ENCODE measurements at regions not wholly inside any gene's neighbourhood (a gene's known extent, or its start where the extent isn't known, plus 50 kb on each side); places are given as distances from the start of the nearest gene placed in this dataset.

DNA sequence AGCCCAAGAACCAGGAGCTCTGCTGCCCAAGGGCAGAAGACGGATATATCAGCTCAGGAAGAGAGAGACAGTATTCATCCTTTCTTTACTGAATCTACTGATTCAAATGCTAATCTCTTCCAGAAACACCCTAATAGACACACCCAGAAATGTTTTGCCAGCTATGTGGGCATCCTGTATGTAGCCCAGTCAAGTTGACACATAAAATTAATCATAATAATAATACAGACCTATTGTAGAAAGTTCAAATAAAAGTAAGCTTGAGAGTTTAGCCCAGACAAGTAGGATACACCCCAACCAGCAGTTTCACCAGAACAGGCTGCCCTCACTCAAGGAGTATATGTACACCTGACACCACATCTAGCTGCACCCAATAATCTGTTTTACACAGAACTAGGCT, 73.9 kb upstream of the VGLL2 start:
- no peaks in the 10 kb centered on the region for H3K27me3 ChIP-seq (ENCODE audit: insufficient read depth, low read length)
- DNase-seq: no peak
- no peaks in the 10 kb centered on the region for H3K4me1 ChIP-seq (ENCODE audit: insufficient read depth, low read length)
- CTCF ChIA-PET (ENCODE audit: partially characterized antibody): no interaction called here
- H3K4me3 ChIP-seq (ENCODE audit: low read length in 2 of 2): no peak overlapping the region
- Mint-ChIP-seq H3K4me3 (no peak overlapping the region), H3K27ac (no peak overlapping the region), H3K36me3 (no peaks in the 10 kb centered on the region), H3K27me3 (no peaks in the 10 kb centered on the region), H3K4me1 (no peaks in the 10 kb centered on the region), H3K9me3 (peaks cover 0 to 5% (median 0%) of the 10 kb centered on the region in 8 donors)
- intact Hi-C loops (cut with micrococcal nuclease): no loop called here
- no peak overlapping the region for H3K27ac ChIP-seq (ENCODE audit: low read depth, low read length)
- POLR2A ChIA-PET (ENCODE audit: partially characterized antibody): no interaction called here
- H3K9me3 ChIP-seq (ENCODE audit: control insufficient read depth in 1 of 2, low read length in 2 of 2): no peaks in the 10 kb centered on the region
- H3K36me3 ChIP-seq (ENCODE audit: insufficient read depth, low read length): no peaks in the 10 kb centered on the region

DNA sequence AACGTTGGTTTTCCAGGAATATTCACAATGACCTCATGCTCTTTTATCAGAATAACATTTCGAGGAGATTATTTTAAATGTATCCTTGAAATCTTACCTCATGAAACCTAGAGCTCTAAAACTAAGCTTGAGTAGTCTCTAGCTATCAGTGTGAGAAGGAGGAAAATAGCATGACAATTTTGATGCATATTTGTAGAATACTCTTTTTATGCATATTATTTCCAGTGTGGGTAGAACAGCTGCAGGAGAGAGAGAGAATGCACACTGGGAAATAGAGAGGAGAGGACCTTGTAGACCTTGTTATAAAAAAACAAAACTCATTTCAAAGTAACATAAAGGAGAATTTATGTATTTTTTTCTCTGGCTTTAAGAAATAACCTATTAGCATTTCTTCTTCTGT, 71.1 kb upstream of the VGLL2 start:
- no peak overlapping the region for H3K4me3 ChIP-seq (ENCODE audit: low read length in 2 of 2)
- no peaks in the 10 kb centered on the region for H3K9me3 ChIP-seq (ENCODE audit: control insufficient read depth in 1 of 2, low read length in 2 of 2)
- ChIA-PET CTCF (ENCODE audit: partially characterized antibody) (no interaction called here), POLR2A (ENCODE audit: partially characterized antibody) (no interaction called here)
- Mint-ChIP-seq H3K27me3 (no peaks in the 10 kb centered on the region), H3K4me1 (no peaks in the 10 kb centered on the region), H3K36me3 (no peaks in the 10 kb centered on the region), H3K27ac (no peak overlapping the region), H3K9me3 (peaks cover 0 to 6% (median 0%) of the 10 kb centered on the region in 8 donors), H3K4me3 (no peak overlapping the region)
- H3K27ac ChIP-seq (ENCODE audit: low read depth, low read length): no peak overlapping the region
- H3K27me3 ChIP-seq (ENCODE audit: insufficient read depth, low read length): no peaks in the 10 kb centered on the region
- H3K36me3 ChIP-seq (ENCODE audit: insufficient read depth, low read length): no peaks in the 10 kb centered on the region
- intact Hi-C loops (cut with micrococcal nuclease): no loop called here
- DNase-seq: no peak
- H3K4me1 ChIP-seq (ENCODE audit: insufficient read depth, low read length): no peaks in the 10 kb centered on the region

DNA sequence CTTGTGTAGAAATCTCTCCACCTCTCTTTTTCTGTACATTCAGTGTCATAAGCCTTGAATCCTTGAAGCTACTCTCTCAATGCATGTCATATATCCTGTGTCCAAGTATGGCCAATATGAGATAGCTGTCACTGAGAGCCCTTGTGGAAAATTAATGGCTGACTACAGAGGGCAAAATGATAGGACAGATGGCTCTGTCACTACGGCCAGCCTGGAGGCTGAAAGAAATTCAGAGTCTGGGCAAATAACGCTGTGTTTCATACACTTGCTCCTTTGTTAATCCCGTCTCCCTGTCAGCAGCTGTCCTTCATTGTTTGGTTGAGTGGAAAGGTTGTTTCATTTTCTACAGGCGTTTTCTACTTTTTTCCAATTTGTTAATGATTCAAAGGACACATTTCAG, 70.4 kb upstream of the VGLL2 start:
- POLR2A ChIA-PET (ENCODE audit: partially characterized antibody): no interaction called here
- H3K27me3 ChIP-seq (ENCODE audit: insufficient read depth, low read length): no peaks in the 10 kb centered on the region

DNA sequence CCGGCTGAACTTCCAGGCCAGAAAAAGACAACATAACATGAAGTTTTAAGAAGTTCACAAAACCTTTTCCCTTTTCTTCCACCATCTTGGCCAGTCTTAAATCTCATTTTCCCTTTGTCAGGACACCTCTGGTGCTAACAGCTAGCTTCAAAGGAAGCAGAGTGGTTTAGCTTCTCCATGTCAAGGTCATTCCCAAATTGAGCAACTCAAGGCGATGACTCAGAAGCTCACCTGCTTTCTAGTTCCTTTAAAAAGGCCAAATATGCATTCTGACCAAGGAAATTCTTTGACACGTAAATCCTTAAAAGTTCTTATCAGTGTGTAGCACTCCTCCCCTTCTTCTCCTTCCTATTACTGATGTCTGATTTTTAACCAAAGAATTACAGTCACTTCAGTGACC, 69.6 kb upstream of the VGLL2 start:
- Histone ChIP-seq H3K4me3 (ENCODE audit: low read length in 2 of 2) (no peak overlapping the region), H3K36me3 (ENCODE audit: insufficient read depth, low read length) (no peaks in the 10 kb centered on the region), H3K9me3 (ENCODE audit: control insufficient read depth in 1 of 2, low read length in 2 of 2) (no peaks in the 10 kb centered on the region), H3K4me1 (ENCODE audit: insufficient read depth, low read length) (no peaks in the 10 kb centered on the region), H3K27me3 (ENCODE audit: insufficient read depth, low read length) (no peaks in the 10 kb centered on the region), H3K27ac (ENCODE audit: low read depth, low read length) (no peak overlapping the region)
- intact Hi-C loops (cut with micrococcal nuclease): no loop called here
- H3K9me3 Mint-ChIP-seq: peaks cover 0 to 6% (median 0%) of the 10 kb centered on the region in 8 donors
- no peaks in the 10 kb centered on the region for H3K4me1 Mint-ChIP-seq
- POLR2A ChIA-PET (ENCODE audit: partially characterized antibody): no interaction called here
- no peak for DNase-seq
- CTCF ChIA-PET (ENCODE audit: partially characterized antibody): no interaction called here
- no peak overlapping the region for H3K4me3 Mint-ChIP-seq
- no peaks in the 10 kb centered on the region for H3K36me3 Mint-ChIP-seq
- no peak overlapping the region for H3K27ac Mint-ChIP-seq
- H3K27me3 Mint-ChIP-seq: no peaks in the 10 kb centered on the region

More for the DNA sequence above, 70.4 kb upstream of the VGLL2 start:
- peaks cover 0 to 6% (median 0%) of the 10 kb centered on the region in 8 donors for H3K9me3 Mint-ChIP-seq
- no peak overlapping the region for H3K27ac Mint-ChIP-seq
- H3K27me3 Mint-ChIP-seq: no peaks in the 10 kb centered on the region
- H3K4me3 Mint-ChIP-seq: no peak overlapping the region
- Histone ChIP-seq H3K9me3 (ENCODE audit: control insufficient read depth in 1 of 2, low read length in 2 of 2) (no peaks in the 10 kb centered on the region), H3K27ac (ENCODE audit: low read depth, low read length) (no peak overlapping the region), H3K36me3 (ENCODE audit: insufficient read depth, low read length) (no peaks in the 10 kb centered on the region), H3K4me3 (ENCODE audit: low read length in 2 of 2) (no peak overlapping the region), H3K4me1 (ENCODE audit: insufficient read depth, low read length) (no peaks in the 10 kb centered on the region)
- H3K36me3 Mint-ChIP-seq: no peaks in the 10 kb centered on the region
- CTCF ChIA-PET (ENCODE audit: partially characterized antibody): no interaction called here
- intact Hi-C loops (cut with micrococcal nuclease): no loop called here
- no peaks in the 10 kb centered on the region for H3K4me1 Mint-ChIP-seq
- no peak for DNase-seq

DNA sequence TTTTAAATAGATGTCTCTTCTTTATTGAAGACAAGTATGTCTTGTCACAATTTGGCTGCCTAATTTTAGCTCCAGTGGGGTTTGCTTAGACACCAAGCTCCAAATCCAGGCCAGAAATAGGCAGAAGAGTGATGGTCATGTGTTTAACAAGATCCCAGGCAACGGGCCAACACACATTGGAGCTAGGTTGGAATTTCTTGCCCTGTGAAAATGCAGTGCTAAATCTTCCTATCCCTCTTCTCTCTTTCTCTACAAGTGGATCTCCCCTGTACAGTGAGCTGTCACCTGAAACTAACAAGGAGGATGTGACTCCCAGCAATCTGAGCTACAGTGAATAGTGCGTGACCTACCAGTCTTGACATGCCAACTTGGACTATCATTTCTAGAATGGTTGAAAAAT, 65.3 kb upstream of the VGLL2 start:
- CTCF ChIA-PET (ENCODE audit: partially characterized antibody): no interaction called here
- no peaks in the 10 kb centered on the region for H3K36me3 Mint-ChIP-seq

DNA sequence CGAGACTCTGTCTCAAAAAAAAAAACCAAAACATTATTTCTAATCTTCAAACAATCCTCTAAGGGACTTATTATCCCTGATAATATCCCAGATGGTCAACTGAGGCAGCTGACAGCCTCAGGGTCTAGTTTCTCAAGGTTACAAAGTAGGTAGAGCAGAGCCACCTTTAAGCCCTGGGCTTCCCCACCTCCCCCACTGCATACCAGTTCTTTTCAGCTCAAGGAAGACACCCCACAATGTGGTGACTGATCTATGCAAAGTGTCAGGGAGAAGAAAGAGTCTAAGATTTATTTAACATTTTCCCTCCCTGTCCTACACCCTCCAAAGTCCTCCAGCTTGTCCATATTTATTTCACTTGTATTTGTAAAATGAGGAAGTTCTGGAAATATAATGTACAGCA, 60.5 kb upstream of the VGLL2 start:
- CTCF ChIA-PET (ENCODE audit: partially characterized antibody): no interaction called here
- H3K27me3 Mint-ChIP-seq: peaks cover 0 to 2% of the 10 kb centered on the region in 2 donors

More for the DNA sequence above, 65.3 kb upstream of the VGLL2 start:
- no peaks in the 10 kb centered on the region for H3K4me1 ChIP-seq (ENCODE audit: insufficient read depth, low read length)
- H3K36me3 ChIP-seq (ENCODE audit: insufficient read depth, low read length): no peaks in the 10 kb centered on the region
- H3K27me3 ChIP-seq (ENCODE audit: insufficient read depth, low read length): no peaks in the 10 kb centered on the region
- Mint-ChIP-seq H3K4me1 (no peaks in the 10 kb centered on the region), H3K27ac (no peak overlapping the region), H3K9me3 (peaks cover 0 to 6% (median 0%) of the 10 kb centered on the region in 8 donors), H3K4me3 (no peak overlapping the region), H3K27me3 (peaks cover 0 to 2% of the 10 kb centered on the region in 2 donors)
- DNase-seq: no peak
- intact Hi-C loops (cut with micrococcal nuclease): no loop called here
- no peak overlapping the region for H3K27ac ChIP-seq (ENCODE audit: low read depth, low read length)
- no peaks in the 10 kb centered on the region for H3K9me3 ChIP-seq (ENCODE audit: control insufficient read depth in 1 of 2, low read length in 2 of 2)
- H3K4me3 ChIP-seq (ENCODE audit: low read length in 2 of 2): no peak overlapping the region
- POLR2A ChIA-PET (ENCODE audit: partially characterized antibody): no interaction called here

DNA sequence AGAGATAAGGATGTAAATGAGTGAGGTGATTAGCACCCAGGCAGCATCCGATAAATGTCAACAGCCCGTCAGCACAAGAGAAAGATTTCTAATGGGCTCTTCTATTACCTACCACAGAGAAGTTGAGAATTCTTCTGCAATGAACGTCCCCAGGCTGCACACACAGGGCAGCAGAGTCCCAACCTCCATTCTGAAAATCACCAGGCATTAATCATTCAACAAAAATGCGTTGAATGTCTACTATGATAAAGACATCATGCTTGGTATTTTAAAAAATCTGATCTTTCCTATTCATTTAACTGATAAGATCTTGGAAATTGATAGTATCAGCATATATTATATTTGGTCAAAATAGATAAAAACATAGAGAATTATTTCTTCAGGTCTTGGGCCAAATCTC, 59.5 kb upstream of the VGLL2 start:
- peaks cover 0 to 2% of the 10 kb centered on the region in 2 donors for H3K27me3 Mint-ChIP-seq
- no peak overlapping the region for H3K4me3 ChIP-seq (ENCODE audit: low read length in 2 of 2)
- H3K36me3 Mint-ChIP-seq: no peaks in the 10 kb centered on the region
- no peaks in the 10 kb centered on the region for H3K27me3 ChIP-seq (ENCODE audit: insufficient read depth, low read length)
- no peaks in the 10 kb centered on the region for H3K4me1 Mint-ChIP-seq
- H3K27ac Mint-ChIP-seq: no peak overlapping the region
- H3K27ac ChIP-seq (ENCODE audit: low read depth, low read length): no peak overlapping the region
- no peaks in the 10 kb centered on the region for H3K4me1 ChIP-seq (ENCODE audit: insufficient read depth, low read length)
- no peaks in the 10 kb centered on the region for H3K36me3 ChIP-seq (ENCODE audit: insufficient read depth, low read length)
- POLR2A ChIA-PET (ENCODE audit: partially characterized antibody): no interaction called here
- H3K9me3 ChIP-seq (ENCODE audit: control insufficient read depth in 1 of 2, low read length in 2 of 2): no peaks in the 10 kb centered on the region
- intact Hi-C loops (cut with micrococcal nuclease): no loop called here
- no peak for DNase-seq
- no peak overlapping the region for H3K4me3 Mint-ChIP-seq
- CTCF ChIA-PET (ENCODE audit: partially characterized antibody): no interaction called here
- H3K9me3 Mint-ChIP-seq: peaks cover 0 to 3% (median 0%) of the 10 kb centered on the region in 8 donors

More for the DNA sequence above, 60.5 kb upstream of the VGLL2 start:
- H3K4me1 Mint-ChIP-seq: no peaks in the 10 kb centered on the region
- Histone ChIP-seq H3K4me3 (ENCODE audit: low read length in 2 of 2) (no peak overlapping the region), H3K36me3 (ENCODE audit: insufficient read depth, low read length) (no peaks in the 10 kb centered on the region), H3K27me3 (ENCODE audit: insufficient read depth, low read length) (no peaks in the 10 kb centered on the region), H3K4me1 (ENCODE audit: insufficient read depth, low read length) (no peaks in the 10 kb centered on the region), H3K27ac (ENCODE audit: low read depth, low read length) (no peak overlapping the region), H3K9me3 (ENCODE audit: control insufficient read depth in 1 of 2, low read length in 2 of 2) (no peaks in the 10 kb centered on the region)
- POLR2A ChIA-PET (ENCODE audit: partially characterized antibody): no interaction called here
- intact Hi-C loops (cut with micrococcal nuclease): no loop called here
- H3K36me3 Mint-ChIP-seq: no peaks in the 10 kb centered on the region
- H3K9me3 Mint-ChIP-seq: peaks cover 0 to 3% (median 0%) of the 10 kb centered on the region in 8 donors
- DNase-seq: no peak
- H3K27ac Mint-ChIP-seq: no peak overlapping the region
- H3K4me3 Mint-ChIP-seq: no peak overlapping the region

DNA sequence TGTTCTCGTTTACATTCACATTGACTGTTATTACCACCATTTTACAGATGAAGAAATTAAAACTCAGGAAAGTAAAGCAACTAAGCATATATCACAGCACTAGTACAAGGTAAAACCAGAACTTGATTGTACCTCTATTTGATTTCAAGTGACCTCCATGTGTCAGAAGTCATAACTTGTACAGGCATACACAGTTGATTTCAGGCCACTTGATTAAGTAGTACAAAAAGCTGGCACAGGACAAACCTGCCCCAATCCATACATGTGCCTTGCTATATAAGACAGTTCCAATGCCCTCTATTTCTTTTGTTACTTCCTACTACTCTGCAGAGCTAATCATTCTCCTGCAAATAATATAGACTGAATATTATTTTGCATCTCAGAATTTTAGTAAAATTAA, 58.8 kb upstream of the VGLL2 start:
- H3K9me3 Mint-ChIP-seq: peaks cover 0 to 3% (median 0%) of the 10 kb centered on the region in 8 donors
- no peaks in the 10 kb centered on the region for H3K27me3 ChIP-seq (ENCODE audit: insufficient read depth, low read length)
- peaks cover 0 to 2% of the 10 kb centered on the region in 2 donors for H3K27me3 Mint-ChIP-seq
- H3K4me3 Mint-ChIP-seq: no peak overlapping the region
- intact Hi-C loops (cut with micrococcal nuclease): no loop called here
- H3K27ac ChIP-seq (ENCODE audit: low read depth, low read length): no peak overlapping the region
- no peaks in the 10 kb centered on the region for H3K36me3 ChIP-seq (ENCODE audit: insufficient read depth, low read length)
- no peak for DNase-seq
- CTCF ChIA-PET (ENCODE audit: partially characterized antibody): no interaction called here
- no peak overlapping the region for H3K27ac Mint-ChIP-seq
- H3K9me3 ChIP-seq (ENCODE audit: control insufficient read depth in 1 of 2, low read length in 2 of 2): no peaks in the 10 kb centered on the region
- POLR2A ChIA-PET (ENCODE audit: partially characterized antibody): no interaction called here
- H3K4me1 ChIP-seq (ENCODE audit: insufficient read depth, low read length): no peaks in the 10 kb centered on the region
- H3K4me1 Mint-ChIP-seq: no peaks in the 10 kb centered on the region
- H3K36me3 Mint-ChIP-seq: no peaks in the 10 kb centered on the region
- no peak overlapping the region for H3K4me3 ChIP-seq (ENCODE audit: low read length in 2 of 2)

Measured in CD4-positive, alpha-beta memory T cell (primary cell).